ENCODE measurements at regions not wholly inside any gene's neighbourhood (a gene's known extent, or its start where the extent isn't known, plus 50 kb on each side); places are given as distances from the start of the nearest gene placed in this dataset.

DNA sequence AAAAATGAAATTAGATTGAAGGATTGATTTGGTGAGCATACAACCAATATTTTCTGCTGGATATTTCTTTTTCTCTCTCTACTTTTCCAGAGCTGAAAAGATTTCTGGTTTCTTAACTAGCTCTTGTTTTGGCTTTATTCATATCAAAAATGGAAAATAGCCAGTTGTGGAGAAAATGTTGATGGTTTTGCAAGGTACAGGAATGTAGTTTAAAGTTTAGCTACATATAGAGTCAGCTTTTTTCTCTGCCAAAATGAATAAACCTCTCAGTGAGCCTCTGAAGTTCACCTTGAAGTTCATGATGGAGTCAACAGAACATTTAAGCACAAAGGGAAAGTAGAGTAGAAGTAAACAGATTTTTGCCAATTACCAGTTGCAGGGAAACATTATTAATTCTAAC, 720.5 kb upstream of the ALCAM start:
- TF ChIP-seq, protein P1, sequence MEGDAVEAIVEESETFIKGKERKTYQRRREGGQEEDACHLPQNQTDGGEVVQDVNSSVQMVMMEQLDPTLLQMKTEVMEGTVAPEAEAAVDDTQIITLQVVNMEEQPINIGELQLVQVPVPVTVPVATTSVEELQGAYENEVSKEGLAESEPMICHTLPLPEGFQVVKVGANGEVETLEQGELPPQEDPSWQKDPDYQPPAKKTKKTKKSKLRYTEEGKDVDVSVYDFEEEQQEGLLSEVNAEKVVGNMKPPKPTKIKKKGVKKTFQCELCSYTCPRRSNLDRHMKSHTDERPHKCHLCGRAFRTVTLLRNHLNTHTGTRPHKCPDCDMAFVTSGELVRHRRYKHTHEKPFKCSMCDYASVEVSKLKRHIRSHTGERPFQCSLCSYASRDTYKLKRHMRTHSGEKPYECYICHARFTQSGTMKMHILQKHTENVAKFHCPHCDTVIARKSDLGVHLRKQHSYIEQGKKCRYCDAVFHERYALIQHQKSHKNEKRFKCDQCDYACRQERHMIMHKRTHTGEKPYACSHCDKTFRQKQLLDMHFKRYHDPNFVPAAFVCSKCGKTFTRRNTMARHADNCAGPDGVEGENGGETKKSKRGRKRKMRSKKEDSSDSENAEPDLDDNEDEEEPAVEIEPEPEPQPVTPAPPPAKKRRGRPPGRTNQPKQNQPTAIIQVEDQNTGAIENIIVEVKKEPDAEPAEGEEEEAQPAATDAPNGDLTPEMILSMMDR (IDR thresholded peaks at IDR 0.05), result no peak
- ATAC-seq (ENCODE audit: low FRiP score), result no peak
- no peak for DNase-seq (ENCODE audit: low spot score)

DNA sequence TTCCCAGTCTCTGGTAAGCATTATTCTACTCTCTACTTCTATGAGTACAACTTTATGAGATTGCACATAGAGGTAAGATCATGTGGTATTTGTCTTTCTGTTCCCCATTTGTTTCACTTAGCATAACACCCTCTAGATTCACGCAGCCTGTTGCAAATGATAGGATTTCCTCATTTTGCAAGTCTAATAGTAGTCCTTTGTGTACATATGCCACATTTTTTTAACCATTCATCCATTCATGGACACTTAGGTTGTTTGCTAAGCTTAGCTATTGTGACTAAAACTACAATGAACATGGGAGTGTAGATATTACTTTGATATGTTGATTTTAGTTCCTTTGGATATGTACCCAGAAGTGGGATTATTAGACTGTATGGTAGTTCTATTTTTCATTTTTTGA, 717.9 kb upstream of the ALCAM start:
- TF ChIP-seq, protein P1 (IDR thresholded peaks at IDR 0.05), result no peak
- ATAC-seq (ENCODE audit: low FRiP score), result no peak
- no peak for DNase-seq (ENCODE audit: low spot score)

DNA sequence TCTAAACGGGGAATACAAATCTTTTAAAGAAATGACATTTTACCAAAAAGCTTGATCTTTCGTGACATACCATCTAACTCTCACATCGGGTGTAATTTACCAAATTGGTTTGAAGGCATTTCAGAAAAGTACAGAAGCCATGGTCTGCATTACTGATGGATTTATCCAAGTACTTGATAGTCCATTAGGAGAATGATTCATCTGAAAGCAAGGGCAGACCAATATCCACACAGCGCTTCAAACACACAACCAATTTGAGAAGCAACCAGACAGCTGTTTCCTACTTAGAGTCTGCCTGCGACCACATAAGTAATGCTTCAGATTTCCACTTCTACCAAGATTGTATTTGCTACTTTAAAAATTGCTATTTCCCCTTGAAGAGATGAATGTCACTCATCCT, 697.6 kb upstream of the ALCAM start:
- TF ChIP-seq, protein P1 (IDR thresholded peaks at IDR 0.05), result no peak
- DNase-seq (ENCODE audit: low spot score) (no peak), ATAC-seq (ENCODE audit: low FRiP score) (no peak)

DNA sequence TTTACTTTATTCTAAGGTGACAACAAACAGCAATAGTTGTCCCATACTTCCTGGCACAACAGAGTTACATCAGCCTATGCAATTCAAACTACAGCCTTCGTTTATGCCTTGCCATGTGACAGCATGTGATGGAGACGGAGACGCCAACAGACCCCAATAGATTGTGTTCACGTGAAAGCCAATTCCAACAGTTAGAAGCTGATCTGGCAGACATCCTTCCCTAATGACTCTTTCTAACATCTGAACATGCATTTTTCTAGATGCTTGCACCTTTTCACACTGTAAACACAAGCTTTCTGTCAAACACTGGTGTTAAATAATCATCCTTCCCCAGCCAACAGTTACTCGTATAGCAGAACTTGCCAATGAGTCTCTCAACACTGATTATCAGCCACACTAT, 694.4 kb upstream of the ALCAM start:
- TF ChIP-seq, protein P1 (IDR thresholded peaks at IDR 0.05), result no peak
- DNase-seq (ENCODE audit: low spot score), result no peak
- ATAC-seq (ENCODE audit: low FRiP score), result no peak

DNA sequence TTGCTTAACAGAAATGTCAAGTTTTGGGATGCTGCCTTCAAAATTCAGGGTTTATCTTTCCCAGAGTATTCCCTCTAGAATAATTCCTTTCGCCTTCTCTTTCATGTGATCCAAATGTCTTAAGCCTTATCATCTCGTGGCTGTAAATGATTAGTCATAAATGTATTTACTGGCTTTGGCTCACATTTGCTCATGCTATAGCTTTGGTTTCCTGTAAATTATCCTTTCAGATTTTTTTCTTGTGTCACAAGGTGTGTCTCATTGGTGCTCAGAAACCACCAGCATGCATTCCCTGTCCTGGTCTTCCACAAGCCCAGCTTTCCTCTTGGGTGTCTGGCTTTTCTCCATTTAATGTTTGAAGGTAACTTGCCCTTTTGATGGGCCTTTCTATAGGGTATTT, 692.7 kb upstream of the ALCAM start:
- DNase-seq (ENCODE audit: low spot score), result no peak
- TF ChIP-seq, protein P1 (IDR thresholded peaks at IDR 0.05), result no peak
- no peak for ATAC-seq (ENCODE audit: low FRiP score)

DNA sequence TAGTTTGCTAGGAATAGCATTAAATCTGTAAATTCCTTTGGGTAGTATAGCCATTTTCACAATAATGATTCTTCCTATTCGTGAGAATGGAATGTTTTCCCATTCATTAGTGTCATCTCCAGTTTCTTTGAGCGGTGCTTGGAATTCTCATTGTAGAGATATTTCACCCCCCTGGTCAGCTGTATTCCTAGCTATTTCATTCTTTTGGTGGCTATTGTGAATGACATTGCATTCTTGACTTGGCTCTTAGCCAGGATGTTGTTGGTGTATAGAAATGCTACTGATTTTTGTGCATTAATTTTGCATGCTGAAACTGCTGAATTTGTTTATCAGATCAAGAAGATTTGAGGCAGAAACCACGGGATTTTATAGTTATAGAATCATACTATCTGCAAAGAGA, 690.5 kb upstream of the ALCAM start:
- no peak for DNase-seq (ENCODE audit: low spot score)
- TF ChIP-seq, protein P1 (IDR thresholded peaks at IDR 0.05), result no peak

DNA sequence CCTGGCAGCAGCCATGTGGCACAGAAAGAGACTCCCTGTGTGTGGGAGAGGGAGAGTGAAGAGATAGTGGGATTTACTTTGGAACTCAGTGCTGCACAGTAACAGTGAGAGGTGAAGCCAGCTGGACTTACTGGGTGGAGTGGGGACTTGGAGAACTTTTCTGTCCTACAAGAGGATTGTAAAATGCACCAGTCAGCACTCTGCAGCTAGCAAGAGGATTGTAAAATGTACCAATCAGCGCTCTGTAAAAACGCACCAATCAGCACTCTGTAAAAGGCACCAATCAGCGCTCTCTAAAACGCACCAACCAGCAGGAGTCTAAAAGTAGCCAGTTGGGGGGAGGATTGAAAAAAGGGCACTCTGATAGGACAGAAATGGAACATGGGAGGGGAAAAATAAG, 688.8 kb upstream of the ALCAM start:
- ATAC-seq (ENCODE audit: low FRiP score) (no peak), DNase-seq (ENCODE audit: low spot score) (no peak)
- TF ChIP-seq, protein P1 (IDR thresholded peaks at IDR 0.05), result no peak

More for the DNA sequence above, 690.5 kb upstream of the ALCAM start:
- no peak for ATAC-seq (ENCODE audit: low FRiP score)
